Naive thymus-derived CD8-positive, alpha-beta T cell (primary cell): ENCODE measurements at regions not wholly inside any gene's neighbourhood (a gene's known extent, or its start where the extent isn't known, plus 50 kb on each side); places are given as distances from the start of the nearest gene placed in this dataset.

Experiments used
- ATAC-seq, 2 donors: fragments of 150-1000 bp; cut with Tn5 transposase in 1 of 2; sonication (Bioruptor Pico), chemical (Tn5 transposase) in 1 of 2; 1 replicate in 1 of 2; 2 replicates in 1 of 2; pipeline ENCODE4 v1.10.0; 2021; ENCODE audit warnings: mild to moderate bottlenecking in 2 of 2, moderate library complexity in 2 of 2
- POLR2A ChIA-PET: fragments of 350-600 bp; sonication (Branson Sonifier 250); formaldehyde crosslinking; loops from one replicate; lab custom pipeline; 2021; ENCODE audit warnings: antibody characterized with exemption; lab: Charles Lee
- DNase-seq, 10 donors: peaks; one replicate each; pipeline versions ENCODE4 v3.0.0 to v3.0.0-alpha.2; 2020 to 2022
- H3K27ac Mint-ChIP-seq, 10 donors: one replicate each; pipeline ENCODE4 v1.8.0; 2020 to 2022; ENCODE audit warnings: mild to moderate bottlenecking in 10 of 10, mixed read lengths in 10 of 10, moderate library complexity in 4 of 10, inconsistent platforms in 1 of 10
- H3K27me3 Mint-ChIP-seq, 5 donors: one replicate each; pipeline ENCODE4 v1.8.0; 2021 to 2022; ENCODE audit warnings: mixed read lengths in 5 of 5
- H3K36me3 Mint-ChIP-seq, 3 donors: one replicate each; pipeline ENCODE4 v1.8.0; 2020 to 2022; ENCODE audit warnings: mixed read lengths in 3 of 3, mild to moderate bottlenecking in 2 of 3, inconsistent platforms in 1 of 3
- H3K4me1 Mint-ChIP-seq, 4 donors: one replicate each; pipeline ENCODE4 v1.8.0; 2021 to 2022; ENCODE audit warnings: mixed read lengths in 4 of 4
- H3K4me3 Mint-ChIP-seq, 10 donors: one replicate each; pipeline ENCODE4 v1.8.0; 2020 to 2022; ENCODE audit warnings: mild to moderate bottlenecking in 10 of 10, mixed read lengths in 10 of 10, moderate library complexity in 6 of 10, inconsistent platforms in 1 of 10
- H3K9me3 Mint-ChIP-seq, 9 donors: one replicate each; pipeline ENCODE4 v1.8.0; 2020 to 2022; ENCODE audit warnings: mixed read lengths in 9 of 9, mild to moderate bottlenecking in 3 of 9, inconsistent platforms in 1 of 9, moderate library complexity in 1 of 9

DNA sequence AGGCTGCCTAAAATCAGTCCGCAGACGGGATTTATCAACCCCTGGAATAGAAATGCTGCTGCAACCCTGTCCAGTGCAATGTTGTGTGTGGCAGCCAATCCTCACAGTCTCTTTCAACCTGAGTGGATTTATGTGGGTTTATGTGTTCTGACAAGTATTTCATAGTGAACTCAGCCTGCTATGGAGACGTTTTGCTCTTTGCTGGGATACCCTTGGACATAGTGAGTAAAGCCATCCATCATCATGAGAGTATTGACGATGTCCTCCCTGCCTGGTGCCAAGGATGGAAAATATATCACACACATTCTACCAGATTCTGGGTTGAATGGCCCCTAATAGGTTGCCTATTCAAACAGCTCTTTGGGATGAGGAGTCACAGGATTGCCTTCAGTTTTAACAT is 219.1 kb downstream of the SOCS6 start:
- H3K4me3 Mint-ChIP-seq, result no peak overlapping the region

DNA sequence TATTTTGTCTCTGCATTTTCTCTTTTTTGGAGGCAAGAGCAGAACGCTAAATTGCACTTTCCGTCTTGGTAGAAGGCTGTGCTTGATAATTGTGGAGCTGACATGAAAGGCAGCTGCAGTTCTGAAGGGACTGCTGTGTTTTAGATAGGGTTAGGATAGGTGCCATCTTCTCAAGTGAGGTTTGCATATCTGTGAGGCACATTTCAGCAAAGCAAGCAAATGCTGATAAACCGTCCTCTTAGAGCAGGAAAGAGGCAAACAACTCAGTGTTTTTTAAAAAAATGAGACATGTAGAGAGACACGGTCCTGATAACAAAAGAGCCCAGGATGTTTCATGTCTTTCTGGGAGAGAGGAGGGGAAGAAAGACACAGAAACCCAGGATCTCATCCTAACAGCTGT is 217.7 kb downstream of the SOCS6 start:
- H3K36me3 Mint-ChIP-seq, result peaks cover 0 to 3% (median 0%) of the 10 kb centered on the region in 3 donors
- peaks cover 0 to 6% (median 2%) of the 10 kb centered on the region in 4 donors for H3K4me1 Mint-ChIP-seq
- POLR2A ChIA-PET, result no interaction called here
- ATAC-seq (no peak), DNase-seq (no peak)
- peaks cover 0 to 2% (median 0%) of the 10 kb centered on the region in 5 donors for H3K27me3 Mint-ChIP-seq
- H3K9me3 Mint-ChIP-seq, result peaks cover 0 to 8% (median 0%) of the 10 kb centered on the region in 9 donors
- H3K27ac Mint-ChIP-seq, result peak overlapping the region in 2 of 10 donors; percentile 7 to 24
- no peak overlapping the region for H3K4me3 Mint-ChIP-seq

More for the DNA sequence above, 219.1 kb downstream of the SOCS6 start:
- H3K4me1 Mint-ChIP-seq, result peaks cover 0 to 9% (median 2%) of the 10 kb centered on the region in 4 donors
- peaks cover 0 to 3% (median 0%) of the 10 kb centered on the region in 3 donors for H3K36me3 Mint-ChIP-seq
- ATAC-seq, result no peak
- DNase-seq, result no peak
- POLR2A ChIA-PET, result no interaction called here
- peaks cover 0 to 8% (median 0%) of the 10 kb centered on the region in 9 donors for H3K9me3 Mint-ChIP-seq
- H3K27ac Mint-ChIP-seq, result peak overlapping the region in 1 of 10 donors; percentile 29
- H3K27me3 Mint-ChIP-seq, result peaks cover 0 to 2% (median 0%) of the 10 kb centered on the region in 5 donors

DNA sequence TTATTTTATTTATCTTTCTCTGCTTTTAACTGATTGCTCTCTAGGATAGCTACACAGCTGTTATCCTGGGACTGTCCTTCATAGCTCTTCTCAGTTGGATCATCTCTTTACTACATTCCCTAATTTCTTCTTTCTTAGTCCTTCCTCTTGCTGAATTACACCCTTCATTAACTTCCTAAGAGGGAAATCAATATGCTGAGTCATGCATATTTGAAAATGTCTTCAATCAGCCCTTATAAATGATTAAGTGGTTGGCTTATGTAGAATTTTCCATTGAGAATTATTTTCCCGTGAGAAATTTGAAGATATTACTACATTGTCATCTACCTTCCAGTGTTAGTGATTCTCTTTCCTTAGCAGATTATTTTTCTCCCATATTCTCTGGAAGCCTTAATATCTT is 214.2 kb downstream of the SOCS6 start:
- Mint-ChIP-seq H3K27ac (peak overlapping the region in 1 of 10 donors; percentile 10), H3K27me3 (peaks cover 0 to 2% (median 0%) of the 10 kb centered on the region in 5 donors), H3K4me3 (no peak overlapping the region), H3K36me3 (no peaks in the 10 kb centered on the region), H3K4me1 (peaks cover 0 to 2% (median under 1%) of the 10 kb centered on the region in 4 donors), H3K9me3 (no peaks in the 10 kb centered on the region)
- DNase-seq (no peak), ATAC-seq (no peak)
- POLR2A ChIA-PET, result no interaction called here

DNA sequence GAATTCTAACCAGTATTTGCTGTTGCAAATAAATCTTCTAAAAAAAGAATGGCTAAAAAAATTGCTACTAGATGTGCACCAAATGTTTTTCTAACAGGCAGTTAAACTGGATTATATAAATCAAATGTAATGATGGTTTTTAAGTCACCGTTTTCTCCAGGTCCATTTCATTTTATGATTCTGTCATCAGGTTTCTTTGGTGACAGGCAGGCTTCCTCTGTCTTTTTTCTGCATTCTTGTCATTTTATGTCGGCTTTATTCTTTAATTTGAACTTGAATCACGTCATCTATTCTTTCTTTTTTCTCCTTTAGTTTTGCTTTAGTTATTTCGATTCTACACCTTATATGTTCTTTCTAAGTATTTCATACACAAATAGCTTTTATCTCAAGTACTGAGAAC is 212.5 kb downstream of the SOCS6 start:
- Mint-ChIP-seq H3K4me3 (no peak overlapping the region), H3K36me3 (no peaks in the 10 kb centered on the region), H3K4me1 (peaks cover 0 to 2% (median under 1%) of the 10 kb centered on the region in 4 donors), H3K27ac (peak overlapping the region in 3 of 10 donors; percentile 1 to 29 (median 4)), H3K27me3 (peaks cover 0 to 2% (median 0%) of the 10 kb centered on the region in 5 donors), H3K9me3 (no peaks in the 10 kb centered on the region)
- DNase-seq (no peak), ATAC-seq (no peak)
- POLR2A ChIA-PET, result interaction anchor here (1.4 kb wide), 1 partner anchor 121 kb away, joined by 3 read pairs; no protein-coding TSS in a partner anchor

DNA sequence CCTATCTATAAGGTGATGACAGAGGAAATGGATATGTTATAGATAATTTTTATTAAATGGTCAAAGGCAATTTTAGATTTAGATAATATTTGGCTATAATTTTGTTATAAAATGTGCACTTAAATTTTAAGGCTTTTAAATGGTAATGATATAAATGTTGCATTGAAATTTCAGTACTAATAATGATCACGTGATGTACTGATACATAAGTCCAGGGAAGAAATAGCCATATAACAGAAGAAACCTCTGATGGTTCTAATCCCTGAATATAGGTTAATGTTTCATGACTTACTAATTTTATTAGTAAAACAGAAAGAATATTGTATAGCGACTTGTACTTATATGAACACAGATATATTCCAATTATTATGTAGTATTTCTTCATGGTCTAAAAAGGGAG is 211.9 kb downstream of the SOCS6 start:
- ATAC-seq, result no peak
- Mint-ChIP-seq H3K4me3 (no peak overlapping the region), H3K36me3 (no peaks in the 10 kb centered on the region), H3K9me3 (no peaks in the 10 kb centered on the region), H3K27ac (no peak overlapping the region), H3K4me1 (peaks cover 0 to 4% (median under 1%) of the 10 kb centered on the region in 4 donors), H3K27me3 (peaks cover 0 to 2% (median 0%) of the 10 kb centered on the region in 5 donors)
- no peak for DNase-seq
- POLR2A ChIA-PET, result interaction anchor here (1.4 kb wide), 1 partner anchor 121 kb away, joined by 3 read pairs; no protein-coding TSS in a partner anchor

DNA sequence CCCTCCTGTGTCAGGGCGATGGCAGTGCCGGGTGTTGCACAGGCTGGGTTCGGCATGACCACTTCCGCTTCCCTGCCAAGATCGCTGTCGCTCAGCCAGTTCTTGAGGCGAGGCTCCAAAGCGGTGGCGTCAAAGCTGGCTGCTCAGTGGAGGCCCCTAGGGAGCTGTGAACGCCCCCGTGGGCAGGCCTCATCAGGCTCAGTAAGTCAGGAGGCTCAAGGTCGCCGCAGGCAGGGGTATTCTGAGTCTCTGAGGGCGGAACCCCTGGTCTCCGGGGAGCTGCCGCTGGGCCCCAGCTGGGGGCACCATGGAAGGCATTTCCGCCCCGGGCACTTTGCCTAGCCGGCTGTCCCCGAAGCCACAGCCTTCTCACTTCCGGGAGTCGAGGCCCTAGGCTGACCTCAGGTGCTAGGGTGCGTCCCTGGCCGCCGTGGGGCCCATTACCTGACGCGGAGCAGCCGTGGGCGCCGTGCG is 210.4 kb downstream of the SOCS6 start:
- Mint-ChIP-seq H3K9me3 (no peaks in the 10 kb centered on the region), H3K4me3 (peak overlapping the region in 1 of 10 donors; percentile 43)
- peak in 1 of 2 donors; percentile 79 for ATAC-seq

DNA sequence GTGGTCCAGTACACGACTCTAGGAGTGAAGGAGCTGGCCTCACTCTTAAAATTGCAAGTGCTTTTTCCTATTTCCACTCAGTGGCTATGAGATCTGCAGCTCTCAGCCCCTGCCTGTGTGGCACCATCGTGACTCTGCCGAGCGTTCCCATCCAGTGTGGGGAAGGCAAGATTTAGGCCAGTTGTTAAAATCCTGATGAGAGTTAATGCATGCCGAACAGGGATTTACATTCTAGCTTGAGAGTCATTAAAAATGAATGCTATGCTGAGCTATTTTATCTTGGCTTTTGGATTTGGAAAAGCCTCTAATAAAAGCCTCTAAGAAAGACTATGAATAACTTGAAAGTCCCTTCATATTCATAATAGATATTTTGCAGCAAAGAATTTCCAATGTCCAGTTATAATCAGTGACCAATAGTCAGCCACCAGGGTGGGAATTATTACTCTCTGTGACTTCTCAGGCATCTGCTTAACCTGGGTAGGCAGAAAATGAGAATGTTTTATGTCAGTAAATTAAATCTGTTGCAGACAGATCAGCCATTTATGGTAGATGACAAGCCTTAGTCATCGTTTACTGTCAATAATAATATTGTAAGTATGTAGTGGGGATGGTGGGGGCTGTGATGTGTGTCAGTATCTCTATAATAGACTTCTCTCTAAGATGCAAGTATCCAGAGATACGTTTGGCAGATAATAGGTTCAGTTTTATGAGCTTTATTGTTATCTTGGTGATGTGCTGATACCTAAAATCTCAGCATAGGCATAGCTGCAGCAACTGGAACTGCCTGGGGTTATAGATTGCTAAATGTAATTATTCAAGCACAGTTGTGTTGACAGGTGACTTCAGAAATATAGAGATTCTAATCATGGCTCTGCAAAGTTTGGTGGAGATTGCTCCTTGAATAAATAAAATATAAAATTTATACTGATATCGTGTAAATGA is 207.8 kb downstream of the SOCS6 start:
- peaks cover 3 to 9% (median 7%) of the 10 kb centered on the region in 4 donors for H3K4me1 Mint-ChIP-seq
- peaks cover 0 to 2% (median 0%) of the 10 kb centered on the region in 3 donors for H3K36me3 Mint-ChIP-seq
- DNase-seq (no peak), ATAC-seq (no peak)
- POLR2A ChIA-PET, result interaction anchor here (1.1 kb wide), 1 partner anchor 125 kb away, joined by 3 read pairs; no protein-coding TSS in a partner anchor
- no peak overlapping the region for H3K4me3 Mint-ChIP-seq
- no peaks in the 10 kb centered on the region for H3K27me3 Mint-ChIP-seq
- H3K9me3 Mint-ChIP-seq, result no peaks in the 10 kb centered on the region
- H3K27ac Mint-ChIP-seq, result peak overlapping the region in 5 of 10 donors; percentile 24 to 66 (median 55)

More for the DNA sequence above, 210.4 kb downstream of the SOCS6 start:
- H3K27ac Mint-ChIP-seq, result peak overlapping the region in 2 of 10 donors; percentile 41 to 60
- POLR2A ChIA-PET, result no interaction called here
- peak in 3 of 10 donors; percentile 1 to 21 (median 21) for DNase-seq
- no peaks in the 10 kb centered on the region for H3K36me3 Mint-ChIP-seq
- peaks cover 0 to 2% (median 0%) of the 10 kb centered on the region in 5 donors for H3K27me3 Mint-ChIP-seq
- H3K4me1 Mint-ChIP-seq, result peaks cover 0 to 5% (median under 1%) of the 10 kb centered on the region in 4 donors

DNA sequence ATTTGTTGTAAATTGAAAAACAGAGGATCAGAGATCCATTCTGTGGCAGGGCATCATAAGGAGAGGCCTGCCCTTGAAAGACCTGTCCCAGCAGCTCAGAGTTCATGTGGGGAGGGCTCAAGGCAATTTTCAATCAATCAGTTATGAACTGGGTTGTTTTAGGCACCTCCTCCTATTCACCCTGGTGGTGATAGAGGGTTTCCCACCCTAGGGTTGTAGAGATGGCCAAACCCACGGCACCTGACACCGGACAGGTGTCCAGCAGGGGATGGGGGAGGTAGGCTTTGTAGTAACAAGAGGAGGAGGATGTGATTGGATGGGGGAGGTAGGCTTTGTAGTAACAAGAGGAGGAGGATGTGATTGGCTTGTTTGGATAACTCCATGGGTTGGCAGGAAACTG is 205.7 kb downstream of the SOCS6 start:
- Mint-ChIP-seq H3K4me1 (peaks cover 10 to 21% (median 15%) of the 10 kb centered on the region in 4 donors), H3K9me3 (no peaks in the 10 kb centered on the region)
- no peak for ATAC-seq

DNA sequence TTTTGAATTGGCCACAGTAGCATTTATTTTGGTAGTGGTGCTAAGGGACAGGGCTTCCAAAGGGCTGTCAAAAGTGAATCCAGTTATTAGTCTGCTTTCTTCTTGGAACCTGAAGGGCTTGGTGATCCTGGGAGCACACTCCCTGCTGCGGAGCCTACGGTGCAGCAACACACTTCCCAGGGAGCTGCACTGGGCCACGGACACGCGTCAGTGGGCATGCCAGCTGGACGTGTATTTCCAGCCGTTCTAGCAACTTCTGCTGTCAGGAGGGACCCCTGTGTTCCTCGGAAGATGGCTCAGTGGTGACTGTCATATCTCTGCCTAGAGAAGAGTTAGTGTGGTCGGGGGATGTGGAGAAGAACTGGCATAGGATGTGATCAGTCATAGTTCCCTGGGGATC is 204.6 kb downstream of the SOCS6 start:
- H3K4me1 Mint-ChIP-seq, result peaks cover 10 to 21% (median 14%) of the 10 kb centered on the region in 4 donors
- no peak overlapping the region for H3K4me3 Mint-ChIP-seq
- peaks cover 0 to 2% (median 0%) of the 10 kb centered on the region in 3 donors for H3K36me3 Mint-ChIP-seq
- DNase-seq (no peak), ATAC-seq (no peak)
- POLR2A ChIA-PET, result interaction anchor here (0.5 kb wide), 1 partner anchor 158 kb away, joined by 3 read pairs; no protein-coding TSS in a partner anchor
- peaks cover 0 to 1% (median 0%) of the 10 kb centered on the region in 5 donors for H3K27me3 Mint-ChIP-seq
- peak overlapping the region in 4 of 10 donors; percentile 2 to 90 (median 44) for H3K27ac Mint-ChIP-seq
- no peaks in the 10 kb centered on the region for H3K9me3 Mint-ChIP-seq

More for the DNA sequence above, 205.7 kb downstream of the SOCS6 start:
- Mint-ChIP-seq H3K27me3 (peaks cover 0 to 1% (median 0%) of the 10 kb centered on the region in 5 donors), H3K4me3 (no peak overlapping the region), H3K27ac (peak overlapping the region in 4 of 10 donors; percentile 9 to 69 (median 55)), H3K36me3 (peaks cover 0 to 2% (median 0%) of the 10 kb centered on the region in 3 donors)
- DNase-seq, result no peak
- POLR2A ChIA-PET, result no interaction called here

DNA sequence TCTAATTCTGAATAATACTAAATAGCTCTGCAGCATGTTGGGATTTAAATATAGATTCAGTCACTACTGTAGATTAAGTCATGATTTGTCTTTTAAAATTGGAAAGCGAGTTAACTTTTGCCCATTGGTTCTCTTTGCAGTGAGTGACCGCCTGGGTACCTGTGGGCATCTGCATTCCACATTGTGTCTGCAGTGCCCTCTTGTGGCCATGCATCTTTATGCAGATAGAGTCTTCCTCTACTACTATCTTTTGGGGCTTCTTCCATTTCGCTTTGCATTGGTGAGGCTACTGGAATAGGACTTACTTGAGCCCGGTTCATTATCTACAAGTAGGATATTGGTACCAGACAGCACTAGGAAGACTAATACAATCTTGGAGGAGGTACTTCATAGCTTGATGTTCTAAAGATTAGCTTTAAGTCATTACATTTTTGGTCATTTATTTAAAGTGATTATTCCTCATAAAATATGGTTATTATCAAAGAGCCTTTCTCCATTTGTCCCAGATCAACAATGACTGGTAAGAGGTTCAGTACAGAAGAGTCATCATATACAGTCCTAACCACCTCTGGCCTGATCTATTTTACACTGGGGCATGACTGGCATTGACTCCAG is 203.0 kb downstream of the SOCS6 start:
- ATAC-seq (peak; percentile 39 to 57), DNase-seq (peak in 6 of 10 donors; percentile 14 to 38 (median 24))
- H3K9me3 Mint-ChIP-seq, result no peaks in the 10 kb centered on the region
- POLR2A ChIA-PET, result no interaction called here
- H3K4me3 Mint-ChIP-seq, result no peak overlapping the region
- peaks cover 0 to 2% (median 0%) of the 10 kb centered on the region in 3 donors for H3K36me3 Mint-ChIP-seq
- peak overlapping the region in 7 of 10 donors; percentile 2 to 90 (median 69) for H3K27ac Mint-ChIP-seq
- peaks cover 10 to 21% (median 14%) of the 10 kb centered on the region in 4 donors for H3K4me1 Mint-ChIP-seq
- peaks cover 0 to 3% (median 0%) of the 10 kb centered on the region in 5 donors for H3K27me3 Mint-ChIP-seq

DNA sequence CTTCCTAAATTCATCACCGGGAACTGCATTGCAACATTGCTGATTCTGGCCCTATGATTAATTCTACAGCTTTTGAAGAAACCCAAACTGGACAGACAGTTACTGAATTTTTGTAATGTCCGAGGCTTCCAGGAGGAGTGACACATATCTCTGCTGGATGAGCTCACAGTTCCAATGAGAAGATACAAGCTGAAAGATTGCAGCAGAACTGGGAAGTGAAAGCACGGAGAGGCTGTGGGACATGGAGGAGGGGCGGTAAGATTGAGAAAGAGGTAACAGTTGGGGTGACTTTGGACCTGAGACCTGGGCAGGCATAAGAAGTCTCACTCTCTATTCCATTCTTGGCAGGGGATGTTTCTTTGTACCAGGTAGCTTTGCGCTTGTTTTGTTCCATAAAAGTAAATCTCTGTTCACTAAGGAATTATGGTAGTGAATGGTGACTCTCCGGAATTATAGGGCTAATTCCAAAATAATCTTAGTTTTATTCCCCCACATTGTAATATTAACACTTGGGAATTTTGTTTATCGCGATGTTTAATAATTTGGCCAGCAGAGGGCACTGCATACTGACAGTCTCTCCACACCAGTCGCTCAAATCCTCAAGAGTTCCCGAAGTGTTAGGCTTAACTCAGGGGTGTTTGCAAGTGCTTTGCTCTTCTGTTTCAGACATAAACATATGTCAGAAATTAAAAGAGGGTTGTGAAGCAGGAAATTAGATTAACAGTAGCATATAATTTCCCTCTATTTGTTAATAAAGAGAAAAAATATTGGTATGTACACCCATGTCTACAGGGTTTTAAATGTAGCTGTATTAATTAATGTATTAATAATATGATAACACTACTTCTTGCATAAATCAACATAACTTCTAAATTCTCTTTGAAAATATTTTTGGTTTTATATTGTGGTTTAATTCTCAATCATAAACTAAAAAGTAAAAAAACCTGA is 201.4 kb downstream of the SOCS6 start:
- DNase-seq, result peak in 9 of 10 donors; percentile 7 to 68 (median 45)
- Mint-ChIP-seq H3K27ac (peak overlapping the region in 7 of 10 donors; percentile 10 to 67 (median 29)), H3K27me3 (peaks cover 0 to 6% (median 1%) of the 10 kb centered on the region in 5 donors), H3K36me3 (peaks cover 0 to 2% (median 0%) of the 10 kb centered on the region in 3 donors), H3K4me1 (peaks cover 10 to 21% (median 13%) of the 10 kb centered on the region in 4 donors), H3K4me3 (no peak overlapping the region), H3K9me3 (no peaks in the 10 kb centered on the region)
- peak; percentile 56 to 69 for ATAC-seq
- POLR2A ChIA-PET, result no interaction called here
